CD4-positive, alpha-beta T cell (primary cell): ENCODE measurements at regions not wholly inside any gene's neighbourhood (a gene's known extent, or its start where the extent isn't known, plus 50 kb on each side); places are given as distances from the start of the nearest gene placed in this dataset.

Experiments
- ATAC-seq: fragments of 200-7000 bp; cut with Tn5 transposase; one replicate; pipeline ENCODE4 v1.10.0; 2022; ENCODE audit warnings: mild to moderate bottlenecking; ENCODE audit not compliant: poor library complexity
- CTCF ChIA-PET: fragments of 350-600 bp; sonication (Branson Sonifier 250); formaldehyde crosslinking; loops from one replicate; lab custom pipeline; 2021; ENCODE audit warnings: antibody characterized with exemption, inconsistent platforms; lab: Charles Lee
- POLR2A ChIA-PET: fragments of 350-600 bp; sonication (Branson Sonifier 250); formaldehyde crosslinking; loops from one replicate; lab custom pipeline; 2021; ENCODE audit warnings: antibody characterized with exemption, inconsistent platforms; lab: Charles Lee
- DNase-seq, 14 experiments: peaks; one replicate each; pipeline ENCODE4 v3.0.0-alpha.2; 2013 to 2020; ENCODE audit warnings: mixed read lengths in 2 of 14
- H3K27ac ChIP-seq, 2 donors: one replicate each; pipeline versions ENCODE4 v1.5.1 to v1.7.0; 2013; ENCODE audit warnings: low read length in 2 of 2, low read depth in 1 of 2, mild to moderate bottlenecking in 1 of 2
- H3K27me3 ChIP-seq, 2 experiments: 1 replicate in 1 of 2; 2 replicates in 1 of 2; pipeline versions ENCODE4 v1.6.1 to v1.7.0; 2013; ENCODE audit warnings: low read length in 2 of 2, control low read depth in 1 of 2, mild to moderate bottlenecking in 1 of 2, moderate library complexity in 1 of 2; ENCODE audit not compliant: insufficient read depth in 2 of 2, control insufficient read depth in 1 of 2
- H3K36me3 ChIP-seq: one replicate; pipeline ENCODE4 v1.6.1; 2013; ENCODE audit warnings: low read length, control low read depth; ENCODE audit not compliant: insufficient read depth
- H3K4me1 ChIP-seq: one replicate; pipeline ENCODE4 v1.6.1; 2013; ENCODE audit warnings: low read length, control low read depth; ENCODE audit not compliant: insufficient read depth
- H3K4me3 ChIP-seq: one replicate; pipeline ENCODE4 v1.5.1; 2013; ENCODE audit warnings: mild to moderate bottlenecking, low read length, moderate library complexity
- H3K9me3 ChIP-seq, 2 experiments: 1 replicate in 1 of 2; 2 replicates in 1 of 2; pipeline versions ENCODE4 v1.6.1 to v1.7.0; 2013; ENCODE audit warnings: low read length in 2 of 2, mild to moderate bottlenecking in 2 of 2, control low read depth in 1 of 2, moderate library complexity in 1 of 2; ENCODE audit not compliant: control insufficient read depth in 1 of 2, insufficient read depth in 1 of 2
- H3K27ac Mint-ChIP-seq: one replicate; pipeline ENCODE4 v1.8.0; 2020; ENCODE audit warnings: mixed read lengths
- H3K27me3 Mint-ChIP-seq: one replicate; pipeline ENCODE4 v1.8.0; 2021; ENCODE audit warnings: mixed read lengths
- H3K36me3 Mint-ChIP-seq: one replicate; pipeline ENCODE4 v1.8.0; 2021; ENCODE audit warnings: low read depth, mixed read lengths
- H3K4me1 Mint-ChIP-seq: one replicate; pipeline ENCODE4 v1.8.0; 2021; ENCODE audit warnings: low read depth, mixed read lengths
- H3K4me3 Mint-ChIP-seq: one replicate; pipeline ENCODE4 v1.8.0; 2020; ENCODE audit warnings: mild to moderate bottlenecking, mixed read lengths
- H3K9me3 Mint-ChIP-seq: one replicate; pipeline ENCODE4 v1.8.0; 2020; ENCODE audit warnings: mixed read lengths
- CTCF ChIP-seq: fragments of 200-600 bp; IDR thresholded peaks from one replicate; pipeline ENCODE4 v1.8.0; 2022; ENCODE audit warnings: antibody characterized with exemption, mild to moderate bottlenecking
- intact Hi-C, 2 experiments: fragments of 100-400 bp; cut with DNase I in 1 of 2; cut with micrococcal nuclease in 1 of 2; formaldehyde crosslinking; loops; one replicate each; pipeline versions ENCODE4 v1.15.1 to v1.9.0; 2023 to 2025; cut with DNase I, micrococcal nuclease

GRCh38 chr3:5442106-5442785 is 254.7 kb downstream of the EDEM1 start:
- H3K27ac Mint-ChIP-seq: no peak overlapping the region

GRCh38 chr3:5442786-5443138 is 255.3 kb downstream of the EDEM1 start:
- Mint-ChIP-seq H3K36me3 (no peaks in the 10 kb centered on the region), H3K27me3 (peaks cover 6% of the 10 kb centered on the region), H3K4me1 (no peaks in the 10 kb centered on the region), H3K27ac (no peak overlapping the region), H3K9me3 (no peaks in the 10 kb centered on the region), H3K4me3 (no peak overlapping the region)
- TF ChIP-seq CTCF: no peak
- POLR2A ChIA-PET: no interaction called here
- no peak for ATAC-seq
- no peak for DNase-seq
- no peak overlapping the region for H3K4me3 ChIP-seq
- intact Hi-C loops: no loop called here
- CTCF ChIA-PET: no interaction called here
- no peaks in the 10 kb centered on the region for H3K36me3 ChIP-seq
- H3K27me3 ChIP-seq: no peaks in the 10 kb centered on the region
- H3K4me1 ChIP-seq: no peaks in the 10 kb centered on the region
- no peaks in the 10 kb centered on the region for H3K9me3 ChIP-seq
- no peak overlapping the region for H3K27ac ChIP-seq

More at GRCh38 chr3:5442106-5442785, 254.7 kb downstream of the EDEM1 start:
- H3K4me1 Mint-ChIP-seq: no peaks in the 10 kb centered on the region
- Histone ChIP-seq H3K4me1 (no peaks in the 10 kb centered on the region), H3K4me3 (no peak overlapping the region), H3K9me3 (no peaks in the 10 kb centered on the region), H3K27me3 (no peaks in the 10 kb centered on the region), H3K27ac (no peak overlapping the region), H3K36me3 (no peaks in the 10 kb centered on the region)
- DNase-seq (no peak), ATAC-seq (no peak)
- H3K9me3 Mint-ChIP-seq: no peaks in the 10 kb centered on the region
- peaks cover 6% of the 10 kb centered on the region for H3K27me3 Mint-ChIP-seq
- ChIA-PET POLR2A (no interaction called here), CTCF (no interaction called here)
- intact Hi-C loops: no loop called here
- H3K4me3 Mint-ChIP-seq: no peak overlapping the region
- H3K36me3 Mint-ChIP-seq: no peaks in the 10 kb centered on the region
- no peak for TF ChIP-seq CTCF

GRCh38 chr3:5444253-5444652 is 256.7 kb downstream of the EDEM1 start:
- CTCF ChIA-PET: no interaction called here
- H3K4me3 ChIP-seq: no peak overlapping the region
- no peaks in the 10 kb centered on the region for H3K4me1 ChIP-seq
- no peaks in the 10 kb centered on the region for H3K36me3 ChIP-seq
- H3K27me3 ChIP-seq: no peaks in the 10 kb centered on the region
- Mint-ChIP-seq H3K27me3 (peaks cover 4% of the 10 kb centered on the region), H3K9me3 (no peaks in the 10 kb centered on the region), H3K4me1 (no peaks in the 10 kb centered on the region), H3K27ac (no peak overlapping the region), H3K4me3 (no peak overlapping the region), H3K36me3 (no peaks in the 10 kb centered on the region)
- H3K27ac ChIP-seq: no peak overlapping the region
- DNase-seq: no peak
- intact Hi-C loops: no loop called here
- POLR2A ChIA-PET: no interaction called here
- no peak for TF ChIP-seq CTCF
- H3K9me3 ChIP-seq: no peaks in the 10 kb centered on the region
- no peak for ATAC-seq
